ENCODE measurements at regions not wholly inside any gene's neighbourhood (a gene's known extent, or its start where the extent isn't known, plus 50 kb on each side); places are given as distances from the start of the nearest gene placed in this dataset.

GRCh38 chrX:56382278-56382677 lies 150.1 kb downstream of the KLF8 start:
- in situ Hi-C loops (cut with MboI; ENCODE audit: low sequenced_read_pairs in 4 of 4), result no loop called here
- DNase-seq, result no peak
- intact Hi-C loops (cut with DNase I; ENCODE audit: low total_unique reads), result no loop called here

GRCh38 chrX:56385336-56385735 lies 153.2 kb downstream of the KLF8 start:
- Histone ChIP-seq H3K27me3 (no peaks in the 10 kb centered on the region), H3K4me1 (no peaks in the 10 kb centered on the region), H3K36me3 (no peaks in the 10 kb centered on the region), H3K27ac (no peak overlapping the region), H3K9me3 (no peaks in the 10 kb centered on the region), H3K4me3 (no peak overlapping the region)
- TF ChIP-seq POLR2A (IDR thresholded peaks at IDR 0.05) (no peak), CTCF (IDR thresholded peaks at IDR 0.05 in 4 of 5, conservative IDR thresholded peaks at IDR 0.05 in 1 of 5) (no peak)
- intact Hi-C loops (cut with DNase I; ENCODE audit: low total_unique reads) (no loop called here), in situ Hi-C loops (cut with MboI; ENCODE audit: low sequenced_read_pairs in 4 of 4) (no loop called here)
- no peak for DNase-seq
- no peak for ATAC-seq

More at GRCh38 chrX:56382278-56382677, 150.1 kb downstream of the KLF8 start:
- H3K9me3 ChIP-seq, result no peaks in the 10 kb centered on the region
- TF ChIP-seq CTCF (IDR thresholded peaks at IDR 0.05 in 4 of 5, conservative IDR thresholded peaks at IDR 0.05 in 1 of 5), result no peak
- no peak for TF ChIP-seq POLR2A (IDR thresholded peaks at IDR 0.05)
- no peak overlapping the region for H3K27ac ChIP-seq
- H3K36me3 ChIP-seq, result no peaks in the 10 kb centered on the region
- no peaks in the 10 kb centered on the region for H3K4me1 ChIP-seq
- H3K4me3 ChIP-seq, result no peak overlapping the region
- H3K27me3 ChIP-seq, result no peaks in the 10 kb centered on the region
- ATAC-seq, result no peak

GRCh38 chrX:56385960-56386359 lies 153.8 kb downstream of the KLF8 start:
- intact Hi-C loops (cut with DNase I; ENCODE audit: low total_unique reads), result no loop called here
- Histone ChIP-seq H3K4me1 (no peaks in the 10 kb centered on the region), H3K27me3 (no peaks in the 10 kb centered on the region), H3K36me3 (no peaks in the 10 kb centered on the region), H3K9me3 (no peaks in the 10 kb centered on the region), H3K4me3 (no peak overlapping the region), H3K27ac (no peak overlapping the region)
- ATAC-seq, result no peak
- no peak for TF ChIP-seq CTCF (IDR thresholded peaks at IDR 0.05 in 4 of 5, conservative IDR thresholded peaks at IDR 0.05 in 1 of 5)
- no peak for TF ChIP-seq POLR2A (IDR thresholded peaks at IDR 0.05)
- in situ Hi-C loops (cut with MboI; ENCODE audit: low sequenced_read_pairs in 4 of 4), result no loop called here
- DNase-seq, result no peak

GRCh38 chrX:56397636-56398035 lies 165.5 kb downstream of the KLF8 start:
- no peak overlapping the region for H3K27ac ChIP-seq
- no peak for DNase-seq
- H3K36me3 ChIP-seq, result no peaks in the 10 kb centered on the region
- TF ChIP-seq POLR2A (IDR thresholded peaks at IDR 0.05), result no peak
- TF ChIP-seq CTCF (IDR thresholded peaks at IDR 0.05 in 4 of 5, conservative IDR thresholded peaks at IDR 0.05 in 1 of 5), result no peak
- no peaks in the 10 kb centered on the region for H3K4me1 ChIP-seq
- no peaks in the 10 kb centered on the region for H3K9me3 ChIP-seq
- intact Hi-C loops (cut with DNase I; ENCODE audit: low total_unique reads) (no loop called here), in situ Hi-C loops (cut with MboI; ENCODE audit: low sequenced_read_pairs in 4 of 4) (no loop called here)
- H3K27me3 ChIP-seq, result no peaks in the 10 kb centered on the region
- no peak for ATAC-seq
- H3K4me3 ChIP-seq, result no peak overlapping the region

- Histone ChIP-seq H3K4me1 (no peaks in the 10 kb centered on the region), H3K9me3 (no peaks in the 10 kb centered on the region), H3K27ac (no peak overlapping the region), H3K36me3 (no peaks in the 10 kb centered on the region), H3K4me3 (no peak overlapping the region), H3K27me3 (peaks cover 0 to 4% (median 0%) of the 10 kb centered on the region in 3 donors)
- in situ Hi-C loops (cut with MboI; ENCODE audit: low sequenced_read_pairs in 4 of 4) (loop anchor here in 2 of 4 donors (25.0 kb wide), 2 partner anchors 110 to 260 kb away; no protein-coding TSS in a partner anchor), intact Hi-C loops (cut with DNase I; ENCODE audit: low total_unique reads) (no loop called here)
- ATAC-seq, result no peak
- no peak for TF ChIP-seq POLR2A (IDR thresholded peaks at IDR 0.05)
- no peak for TF ChIP-seq CTCF (IDR thresholded peaks at IDR 0.05 in 4 of 5, conservative IDR thresholded peaks at IDR 0.05 in 1 of 5)
- no peak for DNase-seq
Measured at GRCh38 chrX:56402207-56402606, 161.2 kb upstream of the UBQLN2 start.

All from gastrocnemius medialis (tissue), 4 donors.